ENCODE measurements at regions not wholly inside any gene's neighbourhood (a gene's known extent, or its start where the extent isn't known, plus 50 kb on each side); places are given as distances from the start of the nearest gene placed in this dataset.

GRCh38 chr15:61571026-61571425 is 341.9 kb upstream of the RORA start:
- no peak overlapping the region for H3K4me3 ChIP-seq (ENCODE audit: low read depth, low read length)
- DNase-seq (ENCODE audit: low read depth), result no peak
- H3K36me3 ChIP-seq (ENCODE audit: control insufficient read depth, insufficient read depth, low read length), result no peaks in the 10 kb centered on the region
- no peak for TF ChIP-seq CTCF (IDR thresholded peaks at IDR 0.05; ENCODE audit: insufficient read depth, low read length, poor library complexity, severe bottlenecking)
- no peaks in the 10 kb centered on the region for H3K27me3 ChIP-seq (ENCODE audit: control insufficient read depth, insufficient read depth, low read length)

GRCh38 chr15:61564785-61565184 is 335.7 kb upstream of the RORA start:
- no peak for DNase-seq (ENCODE audit: low read depth)
- H3K36me3 ChIP-seq (ENCODE audit: control insufficient read depth, insufficient read depth, low read length), result no peaks in the 10 kb centered on the region
- H3K27me3 ChIP-seq (ENCODE audit: control insufficient read depth, insufficient read depth, low read length), result no peaks in the 10 kb centered on the region
- no peak for TF ChIP-seq CTCF (IDR thresholded peaks at IDR 0.05; ENCODE audit: insufficient read depth, low read length, poor library complexity, severe bottlenecking)
- H3K4me3 ChIP-seq (ENCODE audit: low read depth, low read length), result no peak overlapping the region

- TF ChIP-seq CTCF (IDR thresholded peaks at IDR 0.05; ENCODE audit: insufficient read depth, low read length, poor library complexity, severe bottlenecking), result no peak
- DNase-seq (ENCODE audit: low read depth), result no peak
- Histone ChIP-seq H3K4me3 (ENCODE audit: low read depth, low read length) (no peak overlapping the region), H3K27me3 (ENCODE audit: control insufficient read depth, insufficient read depth, low read length) (no peaks in the 10 kb centered on the region), H3K36me3 (ENCODE audit: control insufficient read depth, insufficient read depth, low read length) (no peaks in the 10 kb centered on the region)
Observed at GRCh38 chr15:61558172-61559136, 329.4 kb upstream of the RORA start.

- H3K36me3 ChIP-seq (ENCODE audit: control insufficient read depth, insufficient read depth, low read length), result no peaks in the 10 kb centered on the region
- peak; percentile 48 for DNase-seq (ENCODE audit: low read depth)
- no peak overlapping the region for H3K4me3 ChIP-seq (ENCODE audit: low read depth, low read length)
- no peaks in the 10 kb centered on the region for H3K27me3 ChIP-seq (ENCODE audit: control insufficient read depth, insufficient read depth, low read length)
- no peak for TF ChIP-seq CTCF (IDR thresholded peaks at IDR 0.05; ENCODE audit: insufficient read depth, low read length, poor library complexity, severe bottlenecking)
Observed at GRCh38 chr15:61556037-61556648, 327.0 kb upstream of the RORA start.

GRCh38 chr15:61549727-61550126 is 320.6 kb upstream of the RORA start:
- H3K27me3 ChIP-seq (ENCODE audit: control insufficient read depth, insufficient read depth, low read length), result no peaks in the 10 kb centered on the region
- no peak for TF ChIP-seq CTCF (IDR thresholded peaks at IDR 0.05; ENCODE audit: insufficient read depth, low read length, poor library complexity, severe bottlenecking)

More at GRCh38 chr15:61549727-61550126, 320.6 kb upstream of the RORA start:
- DNase-seq (ENCODE audit: low read depth), result no peak
- no peaks in the 10 kb centered on the region for H3K36me3 ChIP-seq (ENCODE audit: control insufficient read depth, insufficient read depth, low read length)
- H3K4me3 ChIP-seq (ENCODE audit: low read depth, low read length), result no peak overlapping the region

Measured in kidney epithelial cell (primary cell).